Gastrocnemius medialis (tissue), 4 donors: ENCODE measurements at regions not wholly inside any gene's neighbourhood (a gene's known extent, or its start where the extent isn't known, plus 50 kb on each side); places are given as distances from the start of the nearest gene placed in this dataset.

ENCODE experiments used
- ATAC-seq, 2 donors: fragments of 150-250 bp; one replicate each; pipeline ENCODE4 v1.9.1; 2016
- DNase-seq, 2 donors: peaks; one replicate each; pipeline ENCODE4 v3.0.0-alpha.2; 2019
- H3K27ac ChIP-seq, 4 donors: fragments of 200-600 bp; sonication (generic); 1 replicate in 1 of 4; 2 replicates in 3 of 4; pipeline ENCODE4 v1.5.1; 2016 to 2018; ENCODE audit warnings: mild to moderate bottlenecking in 2 of 4, moderate library complexity in 1 of 4
- H3K27me3 ChIP-seq, 3 donors: fragments of 200-600 bp; sonication (generic) in 2 of 3; 1 replicate in 1 of 3; 2 replicates in 2 of 3; pipeline versions ENCODE4 v1.5.1 to v1.6.0; 2016 to 2019; ENCODE audit warnings: mild to moderate bottlenecking in 1 of 3, moderate library complexity in 1 of 3
- H3K36me3 ChIP-seq, 2 donors: fragments of 200-600 bp; sonication (generic) in 1 of 2; one replicate each; pipeline ENCODE4 v1.5.1; 2017 to 2018
- H3K4me1 ChIP-seq, 2 donors: fragments of 200-600 bp; sonication (generic) in 1 of 2; one replicate each; pipeline ENCODE4 v1.5.1; 2016 to 2017; ENCODE audit warnings: mild to moderate bottlenecking in 2 of 2
- H3K4me3 ChIP-seq, 4 donors: fragments of 200-600 bp; sonication (generic) in 3 of 4; 1 replicate in 1 of 4; 2 replicates in 3 of 4; pipeline ENCODE4 v1.5.1; 2016 to 2019; ENCODE audit warnings: mild to moderate bottlenecking in 2 of 4
- H3K9me3 ChIP-seq, 3 donors: fragments of 200-600 bp; sonication (generic) in 2 of 3; 1 replicate in 1 of 3; 2 replicates in 2 of 3; pipeline ENCODE4 v1.5.1; 2016 to 2019
- POLR2A ChIP-seq, 2 donors: fragments of 450-650 bp; IDR thresholded peaks; one replicate each; pipeline ENCODE4 v1.6.1; 2017; ENCODE audit warnings: antibody characterized with exemption in 2 of 2, mild to moderate bottlenecking in 2 of 2, moderate library complexity in 2 of 2
- in situ Hi-C, 4 donors: fragments of 200-750 bp; cut with MboI; loops; one replicate each; pipeline versions ENCODE4 v1.15.0 to v1.8.0; 2017; ENCODE audit warnings: low sequenced_read_pairs in 4 of 4
- intact Hi-C: fragments of 100-400 bp; cut with DNase I; formaldehyde crosslinking; loops from one replicate; pipeline ENCODE4 v1.15.1; 2023; ENCODE audit warnings: low total_unique reads
- TF ChIP-seq, protein P1 (sequence below), 5 experiments: fragments of 450-650 bp in 3 of 5; fragments of 200-600 bp in 2 of 5; sonication (generic) in 2 of 5; IDR thresholded peaks in 4 of 5; conservative IDR thresholded peaks in 1 of 5; 1 replicate in 4 of 5; 2 replicates in 1 of 5; pipeline ENCODE4 v1.5.1; 2016 to 2019; ENCODE audit warnings: antibody characterized with exemption in 5 of 5, mild to moderate bottlenecking in 3 of 5, moderate library complexity in 3 of 5

DNA sequence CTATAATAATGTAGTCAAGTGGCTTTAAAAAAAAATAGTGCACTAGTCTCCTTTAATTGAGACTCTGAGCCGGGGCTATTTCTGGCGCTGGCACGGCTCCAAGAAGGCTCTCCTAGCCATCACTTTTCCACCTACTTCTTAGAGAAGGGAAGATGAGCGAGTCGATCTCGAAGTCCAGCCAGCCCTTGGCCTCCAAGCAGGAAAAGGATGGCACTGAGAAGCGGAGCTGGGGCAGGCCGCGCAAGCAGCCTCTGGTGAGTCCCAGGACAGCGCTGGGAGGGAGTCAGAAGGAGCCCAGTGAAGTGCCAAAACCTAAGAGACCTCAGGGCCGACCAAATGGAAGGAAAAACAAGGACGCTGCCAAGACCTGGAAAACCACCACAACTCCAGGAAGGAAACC, 531.9 kb downstream of the MAGEB5 start:
- Histone ChIP-seq H3K9me3 (no peaks in the 10 kb centered on the region), H3K27ac (no peak overlapping the region), H3K36me3 (no peaks in the 10 kb centered on the region), H3K4me1 (no peaks in the 10 kb centered on the region), H3K4me3 (no peak overlapping the region), H3K27me3 (no peaks in the 10 kb centered on the region)
- DNase-seq (no peak), ATAC-seq (no peak)
- intact Hi-C loops = no loop called here
- in situ Hi-C loops = no loop called here
- TF ChIP-seq, protein P1, sequence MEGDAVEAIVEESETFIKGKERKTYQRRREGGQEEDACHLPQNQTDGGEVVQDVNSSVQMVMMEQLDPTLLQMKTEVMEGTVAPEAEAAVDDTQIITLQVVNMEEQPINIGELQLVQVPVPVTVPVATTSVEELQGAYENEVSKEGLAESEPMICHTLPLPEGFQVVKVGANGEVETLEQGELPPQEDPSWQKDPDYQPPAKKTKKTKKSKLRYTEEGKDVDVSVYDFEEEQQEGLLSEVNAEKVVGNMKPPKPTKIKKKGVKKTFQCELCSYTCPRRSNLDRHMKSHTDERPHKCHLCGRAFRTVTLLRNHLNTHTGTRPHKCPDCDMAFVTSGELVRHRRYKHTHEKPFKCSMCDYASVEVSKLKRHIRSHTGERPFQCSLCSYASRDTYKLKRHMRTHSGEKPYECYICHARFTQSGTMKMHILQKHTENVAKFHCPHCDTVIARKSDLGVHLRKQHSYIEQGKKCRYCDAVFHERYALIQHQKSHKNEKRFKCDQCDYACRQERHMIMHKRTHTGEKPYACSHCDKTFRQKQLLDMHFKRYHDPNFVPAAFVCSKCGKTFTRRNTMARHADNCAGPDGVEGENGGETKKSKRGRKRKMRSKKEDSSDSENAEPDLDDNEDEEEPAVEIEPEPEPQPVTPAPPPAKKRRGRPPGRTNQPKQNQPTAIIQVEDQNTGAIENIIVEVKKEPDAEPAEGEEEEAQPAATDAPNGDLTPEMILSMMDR (IDR thresholded peaks at IDR 0.05 in 4 of 5, conservative IDR thresholded peaks at IDR 0.05 in 1 of 5) = no peak
- TF ChIP-seq POLR2A (IDR thresholded peaks at IDR 0.05) = no peak

DNA sequence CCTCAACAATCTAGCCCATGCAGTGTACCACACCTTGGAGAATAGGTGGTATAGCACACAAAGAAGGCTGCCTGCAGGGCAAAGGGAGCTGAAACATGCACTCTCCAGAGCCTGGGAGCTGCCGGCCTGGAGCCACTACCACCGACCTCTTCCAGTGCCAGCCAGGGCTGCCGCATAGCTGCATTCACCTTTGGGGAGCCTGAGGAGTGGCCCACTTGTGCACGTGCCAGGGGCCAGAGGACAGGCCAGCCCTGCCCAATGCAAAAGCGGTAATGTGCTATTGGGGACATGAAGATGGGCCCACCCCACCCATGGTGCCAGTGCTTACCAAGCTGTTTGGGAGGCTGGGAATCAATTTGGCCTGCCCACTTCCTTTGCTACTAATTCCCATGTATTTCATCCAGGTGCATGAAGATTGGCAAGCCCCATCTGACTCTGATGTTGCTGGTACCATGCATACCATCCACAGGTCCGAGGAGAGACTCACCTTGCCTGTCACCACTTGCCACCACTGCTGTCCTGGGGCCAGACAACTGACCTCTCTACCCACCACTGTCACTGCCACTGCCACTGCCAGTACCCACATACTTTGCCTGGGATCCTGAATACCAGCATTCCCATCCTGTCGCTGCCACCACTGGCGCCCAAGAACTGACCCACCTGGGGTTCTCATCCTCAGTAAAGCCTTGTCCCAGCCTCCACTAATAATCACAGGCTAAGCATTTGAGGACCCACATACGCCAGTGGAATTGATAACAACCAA, 506.9 kb downstream of the MAGEB5 start:
- Histone ChIP-seq H3K27me3 (no peaks in the 10 kb centered on the region), H3K4me3 (no peak overlapping the region), H3K27ac (no peak overlapping the region), H3K4me1 (no peaks in the 10 kb centered on the region), H3K9me3 (no peaks in the 10 kb centered on the region), H3K36me3 (no peaks in the 10 kb centered on the region)
- intact Hi-C loops = no loop called here
- no peak for DNase-seq
- no peak for ATAC-seq
- in situ Hi-C loops = no loop called here
- no peak for TF ChIP-seq POLR2A (IDR thresholded peaks at IDR 0.05)
- TF ChIP-seq, protein P1 (IDR thresholded peaks at IDR 0.05 in 4 of 5, conservative IDR thresholded peaks at IDR 0.05 in 1 of 5) = no peak

DNA sequence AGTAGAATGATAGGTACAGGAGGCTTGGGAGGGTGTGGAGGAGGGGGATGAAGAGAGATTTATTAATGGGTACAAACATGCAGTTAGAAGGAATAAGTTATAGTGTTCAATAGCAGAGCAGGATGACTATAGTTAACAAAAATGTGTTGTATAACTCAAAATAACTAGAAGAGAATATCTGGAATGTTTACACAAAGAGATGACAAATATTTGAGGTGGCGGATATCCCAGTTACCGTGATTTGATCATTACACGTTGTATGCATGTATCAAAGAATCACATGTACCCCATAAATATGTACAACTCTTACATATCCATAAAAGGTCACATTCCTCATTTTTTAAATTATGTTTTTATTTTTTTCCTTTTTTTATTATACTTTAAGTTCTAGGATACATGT, 456.6 kb downstream of the MAGEB5 start:
- no peaks in the 10 kb centered on the region for H3K9me3 ChIP-seq
- in situ Hi-C loops = no loop called here
- ATAC-seq = no peak
- DNase-seq = no peak
- intact Hi-C loops = no loop called here
- TF ChIP-seq, protein P1 (IDR thresholded peaks at IDR 0.05 in 4 of 5, conservative IDR thresholded peaks at IDR 0.05 in 1 of 5) = no peak
- TF ChIP-seq POLR2A (IDR thresholded peaks at IDR 0.05) = no peak
- no peaks in the 10 kb centered on the region for H3K36me3 ChIP-seq
- H3K27me3 ChIP-seq = no peaks in the 10 kb centered on the region
- no peaks in the 10 kb centered on the region for H3K4me1 ChIP-seq
- no peak overlapping the region for H3K27ac ChIP-seq
- no peak overlapping the region for H3K4me3 ChIP-seq

DNA sequence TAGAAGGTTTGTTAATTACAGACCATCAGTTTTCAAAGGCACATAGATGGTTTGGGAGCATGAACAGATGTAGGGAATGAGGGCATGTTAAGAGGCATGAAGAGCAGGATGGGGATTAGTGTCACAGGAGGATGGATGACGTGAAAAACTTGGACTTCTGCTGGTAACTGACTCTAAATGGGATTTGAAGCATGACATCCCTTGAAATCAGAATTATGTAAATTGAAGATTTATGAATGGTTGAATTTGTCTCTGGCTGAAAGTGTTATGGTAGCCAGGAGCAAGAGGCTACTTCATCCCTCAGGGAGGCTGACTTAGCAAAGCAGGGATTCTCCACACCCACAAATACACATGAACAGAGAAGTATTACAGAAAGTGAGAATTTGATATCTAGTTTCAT, 454.6 kb downstream of the MAGEB5 start:
- in situ Hi-C loops = no loop called here
- intact Hi-C loops = no loop called here
- no peaks in the 10 kb centered on the region for H3K4me1 ChIP-seq
- no peak for DNase-seq
- H3K27me3 ChIP-seq = no peaks in the 10 kb centered on the region
- H3K9me3 ChIP-seq = no peaks in the 10 kb centered on the region
- H3K36me3 ChIP-seq = no peaks in the 10 kb centered on the region
- H3K4me3 ChIP-seq = no peak overlapping the region
- no peak for ATAC-seq
- no peak overlapping the region for H3K27ac ChIP-seq
- TF ChIP-seq, protein P1 (IDR thresholded peaks at IDR 0.05 in 4 of 5, conservative IDR thresholded peaks at IDR 0.05 in 1 of 5) = no peak

DNA sequence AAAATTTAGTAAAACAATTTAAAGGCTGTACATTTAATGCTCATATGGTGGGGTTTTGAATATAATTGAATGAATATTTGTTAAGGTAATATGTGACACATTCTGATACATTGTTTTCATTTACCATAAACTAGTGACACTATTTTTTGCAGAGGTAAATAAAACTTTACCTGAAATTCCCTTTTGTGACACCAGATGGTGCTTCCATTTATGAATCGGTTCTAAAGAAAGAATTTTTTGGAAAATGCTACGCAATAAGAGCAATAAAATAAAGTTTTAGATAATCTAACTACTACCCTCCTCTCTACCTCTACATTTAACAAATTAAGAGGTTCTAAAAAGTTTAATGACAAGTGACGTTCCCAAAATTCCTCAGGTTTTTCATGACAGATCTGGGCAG, 448.9 kb downstream of the MAGEB5 start:
- intact Hi-C loops (no loop called here), in situ Hi-C loops (no loop called here)
- H3K36me3 ChIP-seq = no peaks in the 10 kb centered on the region
- TF ChIP-seq, protein P1 (IDR thresholded peaks at IDR 0.05 in 4 of 5, conservative IDR thresholded peaks at IDR 0.05 in 1 of 5) = no peak
- TF ChIP-seq POLR2A (IDR thresholded peaks at IDR 0.05) = no peak
- H3K4me1 ChIP-seq = no peaks in the 10 kb centered on the region
- H3K4me3 ChIP-seq = no peak overlapping the region
- no peaks in the 10 kb centered on the region for H3K9me3 ChIP-seq
- no peaks in the 10 kb centered on the region for H3K27me3 ChIP-seq
- ATAC-seq (no peak), DNase-seq (no peak)
- H3K27ac ChIP-seq = no peak overlapping the region
